C4-2B (cell line): ENCODE measurements at regions not wholly inside any gene's neighbourhood (a gene's known extent, or its start where the extent isn't known, plus 50 kb on each side); places are given as distances from the start of the nearest gene placed in this dataset.

Source experiments
- H3K27ac ChIP-seq: fragments of 450-650 bp; 2 replicates; pipeline ENCODE4 v1.5.1; 2017
- CTCF ChIP-seq: fragments of 450-650 bp; conservative IDR thresholded peaks from 2 replicates; pipeline ENCODE4 v1.5.1; 2017; ENCODE audit warnings: mild to moderate bottlenecking
- ZFX ChIP-seq: fragments of 450-650 bp; IDR thresholded peaks from 2 replicates; pipeline ENCODE4 v1.6.1; 2017

- TF ChIP-seq ZFX (no peak), CTCF (no peak)
- no peak overlapping the region for H3K27ac ChIP-seq
These were observed 163.3 kb downstream of the ETS2 start for GRCh38 chr21:38968887-38969543.

GRCh38 chr21:38965910-38966504, 160.3 kb downstream of the ETS2 start:
- no peak overlapping the region for H3K27ac ChIP-seq
- no peak for TF ChIP-seq ZFX

- no peak overlapping the region for H3K27ac ChIP-seq
- TF ChIP-seq CTCF = no peak
- TF ChIP-seq ZFX = no peak
These were observed 159.5 kb downstream of the ETS2 start for GRCh38 chr21:38965241-38965640.

GRCh38 chr21:38963006-38963405, 157.3 kb downstream of the ETS2 start:
- no peak overlapping the region for H3K27ac ChIP-seq
- TF ChIP-seq ZFX = no peak

GRCh38 chr21:38960251-38960650, 154.5 kb downstream of the ETS2 start:
- no peak overlapping the region for H3K27ac ChIP-seq
- no peak for TF ChIP-seq CTCF
- TF ChIP-seq ZFX = no peak

GRCh38 chr21:38959692-38960061, 153.9 kb downstream of the ETS2 start:
- TF ChIP-seq CTCF (no peak), ZFX (no peak)
- H3K27ac ChIP-seq = no peak overlapping the region

- TF ChIP-seq ZFX (no peak), CTCF (no peak)
- H3K27ac ChIP-seq = no peak overlapping the region
These were observed 153.4 kb downstream of the ETS2 start for GRCh38 chr21:38958940-38959691.

GRCh38 chr21:38958323-38958705, 152.6 kb downstream of the ETS2 start:
- TF ChIP-seq ZFX (no peak), CTCF (no peak)
- H3K27ac ChIP-seq = no peak overlapping the region
